ENCODE measurements at regions not wholly inside any gene's neighbourhood (a gene's known extent, or its start where the extent isn't known, plus 50 kb on each side); places are given as distances from the start of the nearest gene placed in this dataset.

- no peak for TF ChIP-seq CTCF (conservative IDR thresholded peaks at IDR 0.05; ENCODE audit: low read length)
- TF ChIP-seq EZH2phosphoT487 (IDR thresholded peaks at IDR 0.05; ENCODE audit: borderline replicate concordance, low read depth, low read length): no peak
These were observed 180.2 kb upstream of the KCNH8 start for GRCh38 chr3:18968120-18968519.

Data from OCI-LY7 (cell line).